Fibroblast of skin of abdomen (primary cell): ENCODE measurements at regions not wholly inside any gene's neighbourhood (a gene's known extent, or its start where the extent isn't known, plus 50 kb on each side); places are given as distances from the start of the nearest gene placed in this dataset.
A peak's percentile ranks its signal among the peaks of the same experiment; 100 is the strongest.
"Not testable (repeated sequence)": the region's sequence is repeated elsewhere in the genome, so short reads cannot be mapped to it uniquely, and the experiment has no call there.

Experiments used
- DNase-seq: peaks from one replicate; pipeline ENCODE4 v3.0.0-alpha.2; 2013

DNA sequence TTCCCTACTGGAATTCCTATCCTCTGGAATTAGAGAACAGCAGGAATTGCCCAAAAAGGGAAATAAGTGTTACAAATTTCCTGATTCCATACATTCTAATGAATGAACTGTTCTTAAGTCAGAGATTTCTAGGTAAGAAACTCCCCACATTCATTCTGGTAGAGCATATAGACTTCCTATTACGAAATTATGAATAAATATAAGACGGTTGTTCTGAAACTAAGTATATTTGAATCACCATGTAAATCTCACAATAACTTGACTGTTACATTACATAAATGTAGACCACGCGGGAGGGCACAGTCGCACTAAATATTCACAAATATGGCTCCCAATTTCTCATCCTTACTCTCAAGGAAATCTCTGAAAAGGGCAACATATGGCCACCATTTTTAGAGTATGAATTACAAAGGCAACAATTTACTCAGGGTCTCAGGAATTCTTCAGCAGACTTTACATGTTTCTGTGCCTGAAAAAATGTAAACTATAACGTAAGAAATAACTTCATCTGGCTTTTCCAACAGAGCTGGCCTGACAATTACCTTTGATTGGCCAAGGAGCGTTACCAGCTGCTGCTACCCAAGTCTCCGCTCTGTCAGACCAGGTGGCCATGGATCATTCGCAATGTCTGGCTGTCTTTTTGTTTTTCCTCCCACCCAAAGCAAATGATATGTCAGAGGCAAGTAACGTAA lies 115.8 kb downstream of the MPP7 start:
- DNase-seq: no peak

DNA sequence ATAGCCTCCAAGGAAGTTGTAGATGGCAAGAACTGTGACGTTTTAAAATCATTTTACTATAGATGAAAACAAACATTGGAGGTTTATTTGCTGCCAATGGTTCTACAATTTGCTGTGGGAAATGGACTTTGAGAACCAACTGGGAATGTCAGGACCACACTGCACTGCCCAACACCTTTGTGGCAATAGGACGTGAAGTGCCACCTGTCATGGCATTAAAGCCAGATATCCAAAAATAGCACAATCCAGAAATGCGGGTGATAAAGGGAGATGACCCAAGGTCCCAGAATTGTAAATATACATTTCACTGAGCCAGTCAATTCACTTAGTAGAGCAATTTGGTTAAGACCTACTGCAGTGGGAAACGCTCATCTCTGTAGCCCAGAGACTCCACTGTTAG lies 116.4 kb downstream of the MPP7 start:
- no peak for DNase-seq

DNA sequence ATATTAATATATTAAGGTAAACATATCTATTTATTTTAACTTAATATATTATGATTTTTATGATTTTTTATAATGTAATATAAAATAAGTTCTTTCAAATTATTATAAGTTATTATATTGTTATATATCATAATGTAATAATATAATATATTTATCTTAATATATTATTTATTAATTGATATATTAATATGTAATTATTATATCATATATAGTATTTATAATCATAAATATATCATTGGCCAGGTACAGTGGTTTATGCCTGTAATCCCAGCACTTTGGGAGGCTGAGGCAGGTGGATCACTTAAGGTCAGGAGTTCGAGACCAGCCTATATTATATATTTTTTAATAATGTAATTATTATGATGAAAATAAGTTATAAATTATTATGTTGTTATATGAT lies 118.1 kb downstream of the MPP7 start:
- DNase-seq: no peak

DNA sequence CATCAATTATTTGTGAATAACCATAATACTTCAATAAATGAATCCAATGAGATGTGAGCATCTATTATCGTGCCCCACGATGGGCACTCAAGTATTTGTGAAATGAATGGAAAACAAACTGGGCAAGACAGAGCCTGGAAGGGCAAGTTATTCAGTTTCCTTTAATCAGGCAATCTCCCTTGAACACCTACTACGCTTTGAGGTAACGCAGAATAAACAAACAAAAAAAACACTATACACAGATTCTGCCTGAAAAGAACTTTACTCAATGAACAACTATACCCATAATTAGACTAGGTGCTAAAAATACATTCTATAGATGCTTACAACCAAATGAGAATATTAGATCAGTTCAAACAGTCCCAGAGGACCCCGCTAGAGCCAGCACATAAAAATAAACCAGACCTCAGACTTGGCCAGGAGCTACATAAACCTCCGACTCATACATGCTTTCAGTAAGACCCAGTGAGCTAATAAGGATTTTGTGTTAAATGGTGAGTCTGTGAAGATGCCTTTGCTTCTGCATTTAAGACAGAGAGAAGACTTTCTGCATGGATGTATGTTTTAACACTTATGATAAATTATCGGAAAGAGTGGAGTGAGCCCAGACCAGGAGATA lies 121.3 kb downstream of the MPP7 start:
- DNase-seq: peak; percentile 73

DNA sequence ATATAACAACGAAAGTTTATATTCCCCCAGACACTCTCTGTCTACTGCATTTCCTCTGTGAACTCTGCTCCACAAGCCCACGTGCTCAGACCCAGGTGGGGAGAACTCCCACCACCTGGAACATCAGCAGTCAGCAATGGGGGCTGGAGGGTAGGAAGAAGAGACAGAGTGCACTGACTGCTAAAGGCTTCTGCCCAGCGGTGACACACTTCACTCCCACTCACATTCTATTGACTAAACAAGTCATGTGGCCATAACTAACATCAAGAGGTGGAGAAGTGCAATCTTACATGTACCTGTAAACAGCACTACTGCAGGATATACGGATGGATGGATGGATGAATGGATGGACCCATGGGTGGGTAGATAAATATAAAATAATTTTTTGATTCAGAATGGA lies 122.2 kb downstream of the MPP7 start:
- DNase-seq: no peak

DNA sequence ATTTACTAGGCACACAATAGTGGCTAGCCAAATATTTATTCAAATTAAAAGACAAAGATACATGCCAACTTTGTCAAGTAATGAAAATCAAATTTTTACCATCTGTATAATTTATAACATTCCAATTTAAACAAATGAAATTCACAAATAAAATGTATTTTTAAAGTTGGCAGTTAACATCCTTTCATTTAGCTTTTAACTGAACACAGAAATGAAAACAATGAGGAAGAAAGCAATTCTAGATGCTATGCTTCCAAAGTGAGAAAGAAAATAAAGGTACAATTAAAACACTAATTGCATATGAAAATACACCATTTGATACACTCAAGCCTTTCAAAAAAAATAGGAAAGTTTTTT lies 123.1 kb downstream of the MPP7 start:
- DNase-seq: no peak

DNA sequence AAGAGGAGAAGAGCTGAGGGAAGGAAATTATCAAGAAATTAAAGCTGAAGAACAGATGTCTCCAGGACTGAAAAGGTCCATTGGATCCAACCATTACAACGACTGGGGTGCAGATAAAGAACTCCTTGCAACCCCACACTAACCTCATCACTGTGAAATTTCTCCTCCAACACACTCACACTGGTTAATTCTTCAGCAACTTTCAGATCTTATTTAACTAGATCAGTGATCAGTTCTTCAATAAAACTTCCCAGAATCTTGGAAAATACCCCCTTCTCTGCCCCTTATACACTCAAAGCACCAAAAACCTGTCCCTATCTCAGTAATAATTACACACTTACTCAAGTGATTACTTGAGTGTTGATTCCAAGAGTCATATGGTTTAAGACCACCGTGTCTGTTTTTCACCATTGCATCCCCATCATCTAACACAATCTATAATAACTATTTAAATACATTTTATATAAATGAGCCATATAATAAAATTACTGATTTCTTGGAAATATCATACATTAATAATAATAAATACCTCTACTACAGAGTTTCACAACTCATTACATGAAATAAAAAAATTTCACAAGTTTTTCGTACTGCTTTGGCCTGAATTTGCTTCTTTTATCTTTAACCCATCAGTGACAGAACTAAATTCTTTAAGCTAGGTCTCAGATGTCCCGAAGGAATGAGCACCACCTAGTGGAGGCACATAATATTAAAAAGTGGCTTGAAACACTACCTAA lies 123.7 kb downstream of the MPP7 start:
- DNase-seq: peak; percentile 66

DNA sequence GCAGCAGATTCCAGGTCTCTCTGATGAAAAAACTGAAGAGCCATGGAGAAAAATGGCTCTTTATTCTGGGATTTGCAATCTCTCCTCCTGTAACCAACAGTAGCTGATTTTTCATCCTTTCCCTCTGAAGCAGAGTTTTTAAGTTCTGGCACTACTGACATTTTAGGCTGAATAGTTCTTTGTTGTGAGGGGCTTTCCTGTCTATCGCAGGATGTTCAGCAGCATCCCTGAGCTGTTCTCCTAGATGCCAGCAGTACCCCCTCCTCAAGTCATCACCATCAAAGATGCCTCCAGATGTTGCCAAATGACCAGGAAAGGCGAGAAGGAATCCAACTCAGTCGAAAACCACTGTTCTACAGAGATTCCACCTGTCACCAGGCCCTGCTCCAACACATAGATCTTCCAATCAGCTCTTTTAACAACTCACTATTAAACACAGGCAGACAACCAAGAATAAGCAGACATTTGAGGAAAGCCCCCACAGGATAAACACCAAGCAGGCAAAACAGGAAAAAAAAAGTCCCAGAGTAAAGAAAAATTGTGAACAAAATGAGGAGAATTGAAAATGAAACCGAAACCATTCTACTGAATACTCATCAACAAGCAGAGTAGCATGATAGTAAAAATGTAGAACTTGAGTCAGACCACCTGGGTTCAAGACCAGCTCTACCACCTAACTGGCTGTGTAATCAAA lies 124.8 kb downstream of the MPP7 start:
- DNase-seq: no peak

DNA sequence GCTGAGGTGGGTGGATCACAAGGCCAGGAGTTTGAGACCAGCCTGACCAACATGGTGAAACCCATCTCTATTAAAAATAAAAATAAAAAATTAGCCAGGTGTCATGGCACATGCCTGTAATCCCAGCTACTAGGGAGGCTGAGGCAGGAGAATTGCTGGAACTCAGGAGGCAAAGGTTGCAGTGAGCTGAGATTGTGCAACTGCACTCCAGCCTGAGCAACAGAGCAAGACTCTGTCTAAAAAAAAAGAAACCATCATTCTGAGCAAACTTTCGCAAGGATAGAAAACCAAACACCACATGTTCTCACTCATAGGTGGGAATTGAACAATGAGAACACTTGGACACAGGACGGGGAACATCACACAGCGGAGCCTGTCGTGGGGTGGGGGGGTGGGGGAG lies 126.4 kb downstream of the MPP7 start:
- not testable (repeated sequence) for DNase-seq

DNA sequence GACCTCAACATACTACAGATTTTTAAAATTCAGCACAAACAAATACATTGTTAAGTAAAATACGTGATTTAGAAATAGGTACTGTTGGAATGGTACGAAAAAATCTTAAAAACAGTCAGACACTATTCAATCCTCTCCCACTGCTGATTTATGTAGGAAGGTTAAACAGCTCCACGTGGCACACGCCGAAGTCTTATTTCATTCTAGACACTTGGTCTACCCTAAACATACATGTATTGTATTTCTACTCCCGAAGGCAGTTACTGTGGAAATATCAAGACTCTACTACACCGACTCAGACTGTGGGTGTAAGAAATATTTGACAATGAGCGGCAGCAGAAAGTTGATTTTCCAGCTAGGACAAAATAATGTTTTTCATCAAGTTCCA lies 130.6 kb downstream of the MPP7 start:
- DNase-seq: no peak

DNA sequence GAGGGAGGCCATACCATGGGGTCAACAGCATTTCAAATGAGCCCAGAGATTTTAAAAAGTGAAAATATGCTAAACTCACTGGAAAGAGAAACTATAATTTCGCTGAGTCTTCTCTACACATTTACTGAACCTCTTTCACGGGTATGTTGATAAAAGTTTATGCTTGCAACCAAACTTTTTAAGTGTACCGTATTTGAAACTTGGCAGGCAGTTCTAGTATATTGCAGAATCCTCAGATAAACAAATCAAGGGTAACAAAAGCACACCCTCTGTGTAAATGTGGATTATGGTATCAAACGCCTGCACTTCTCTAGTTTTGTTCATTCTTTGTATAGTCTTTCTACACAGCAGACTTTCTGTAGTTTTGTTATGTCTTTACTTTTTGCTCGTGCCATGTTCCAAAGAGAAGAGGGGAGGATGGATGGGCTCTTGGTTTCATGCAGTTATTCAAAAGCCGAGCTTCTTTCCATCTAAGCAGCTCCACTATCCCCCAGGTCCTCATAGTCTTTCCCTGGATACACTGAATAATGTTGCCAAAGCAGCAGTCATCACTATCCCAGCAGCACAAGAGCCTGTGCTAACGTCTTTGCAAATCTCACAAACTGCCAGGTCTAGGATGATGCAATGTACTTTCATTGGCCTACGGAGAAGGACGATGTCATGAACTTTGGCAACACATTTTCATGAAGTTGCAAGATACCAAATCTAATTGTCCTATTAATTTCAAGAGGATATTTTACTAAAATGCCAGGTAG lies 131.2 kb downstream of the MPP7 start:
- DNase-seq: peak; percentile 17

DNA sequence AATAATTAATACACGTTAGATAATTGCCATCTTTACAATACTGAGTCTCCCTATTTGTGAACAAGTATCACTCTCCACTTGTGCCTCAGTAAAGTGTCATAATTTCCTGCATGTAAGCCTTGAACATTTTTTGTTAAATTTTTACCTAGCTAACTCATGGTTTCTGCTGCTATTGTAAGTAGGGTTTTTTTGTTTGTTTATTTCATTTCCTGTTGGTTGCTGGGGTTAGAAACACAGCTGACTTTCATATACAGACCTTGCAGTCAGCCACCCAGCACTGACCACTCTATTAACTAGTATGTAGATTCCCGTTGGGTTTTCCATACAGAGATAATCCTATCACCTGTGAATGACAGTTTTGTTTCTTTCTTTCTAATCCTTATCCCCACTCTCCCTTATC lies 133.3 kb downstream of the MPP7 start:
- DNase-seq: no peak

DNA sequence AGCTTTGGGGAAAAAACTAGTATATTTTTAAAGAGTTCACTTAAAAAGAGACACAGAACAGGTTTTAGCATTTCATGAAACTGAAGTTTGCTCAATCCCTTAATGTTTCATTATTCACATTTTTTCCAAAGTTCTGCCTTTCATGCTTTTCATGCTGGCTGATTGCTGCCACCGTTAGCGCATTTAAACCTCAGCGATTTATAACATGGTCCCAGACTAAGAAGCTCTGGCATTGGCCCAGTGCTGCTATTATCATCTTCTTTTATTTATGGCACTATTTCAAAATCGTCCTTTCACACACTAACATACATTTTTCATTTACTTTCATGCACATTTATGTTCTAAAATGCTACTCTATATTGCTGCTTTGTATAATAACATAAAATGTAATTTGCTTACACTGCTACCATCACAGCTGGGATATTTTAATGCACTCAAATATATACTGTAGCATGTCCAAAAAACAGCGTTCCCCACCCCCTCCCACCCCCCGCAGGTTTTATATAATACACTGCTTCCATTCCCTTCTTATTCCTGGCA lies 141.9 kb downstream of the MPP7 start:
- DNase-seq: no peak

DNA sequence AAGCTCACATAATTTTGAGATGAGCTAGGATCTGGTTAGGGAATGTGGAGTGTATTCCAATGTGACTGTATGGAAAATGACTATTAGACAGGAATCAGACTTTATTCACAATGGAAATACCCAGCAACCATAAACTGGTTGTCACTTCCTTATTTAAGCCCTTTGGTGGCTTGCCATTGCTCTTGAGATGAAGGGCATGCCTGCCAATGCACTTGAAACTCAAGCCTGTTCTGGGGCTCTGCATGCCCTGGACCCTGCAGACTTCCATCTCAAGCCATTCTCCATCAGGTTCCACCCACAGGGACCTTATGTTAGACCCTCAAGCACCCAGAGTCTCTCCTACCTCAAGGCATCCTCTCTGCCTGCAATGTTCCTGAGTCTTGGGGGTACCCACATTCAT lies 145.5 kb downstream of the MPP7 start:
- no peak for DNase-seq

DNA sequence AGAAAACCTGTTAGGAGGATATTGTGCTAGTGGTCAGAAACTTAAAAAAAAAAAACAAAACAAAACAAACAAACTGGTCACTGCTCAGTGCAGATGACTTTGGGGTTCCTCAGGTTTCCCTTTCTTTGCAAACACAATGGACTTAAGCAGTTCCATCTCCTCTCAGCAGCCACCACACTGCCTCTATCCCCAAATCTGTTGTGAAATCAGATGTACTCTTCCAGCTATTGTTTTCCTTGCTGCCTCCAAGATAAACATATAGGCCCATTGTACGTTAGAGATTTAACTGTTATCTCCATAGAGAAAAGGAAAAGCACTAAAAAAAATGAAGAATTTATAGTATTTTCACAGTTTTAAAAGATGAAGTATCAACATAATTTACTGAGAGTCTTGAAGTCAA lies 147.1 kb downstream of the MPP7 start:
- no peak for DNase-seq

DNA sequence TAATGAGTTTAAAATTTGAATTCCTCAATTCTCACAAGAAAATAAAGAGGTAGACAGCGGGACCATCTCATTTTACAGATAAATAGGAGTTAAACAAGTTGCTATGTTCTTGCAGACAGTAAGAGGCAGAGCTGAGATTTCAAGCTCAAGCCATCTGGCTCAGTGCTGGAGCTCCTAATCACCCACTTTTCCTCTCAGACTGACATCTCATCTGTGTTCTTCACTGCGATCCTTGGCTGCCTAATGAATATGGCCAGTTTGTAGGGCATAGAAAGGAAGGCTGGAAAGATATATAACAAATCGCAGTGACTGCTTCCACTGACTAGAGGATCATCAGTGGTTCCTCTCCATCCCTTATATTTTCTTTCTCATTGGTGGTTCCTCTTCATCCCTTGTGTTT lies 151.2 kb downstream of the MPP7 start:
- no peak for DNase-seq

DNA sequence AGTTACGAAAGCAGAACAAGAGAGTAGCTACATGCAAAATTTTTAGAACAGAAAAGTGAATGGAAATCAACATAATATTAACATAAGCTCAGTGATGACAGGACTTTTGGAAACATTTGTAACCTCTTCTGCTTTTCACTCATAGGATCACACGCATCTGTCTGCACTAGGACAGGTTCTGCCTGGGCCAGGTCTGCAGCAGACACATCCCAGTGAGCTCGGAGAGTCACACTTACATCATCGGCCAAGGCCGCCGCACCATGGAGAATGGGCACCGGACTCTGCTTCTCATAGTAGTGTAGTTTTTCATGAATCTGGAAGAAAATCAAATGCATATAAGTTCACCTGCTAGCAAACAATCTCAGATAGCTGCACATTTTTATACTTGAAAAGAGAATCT lies 150.9 kb upstream of the ODAD2 start:
- no peak for DNase-seq

DNA sequence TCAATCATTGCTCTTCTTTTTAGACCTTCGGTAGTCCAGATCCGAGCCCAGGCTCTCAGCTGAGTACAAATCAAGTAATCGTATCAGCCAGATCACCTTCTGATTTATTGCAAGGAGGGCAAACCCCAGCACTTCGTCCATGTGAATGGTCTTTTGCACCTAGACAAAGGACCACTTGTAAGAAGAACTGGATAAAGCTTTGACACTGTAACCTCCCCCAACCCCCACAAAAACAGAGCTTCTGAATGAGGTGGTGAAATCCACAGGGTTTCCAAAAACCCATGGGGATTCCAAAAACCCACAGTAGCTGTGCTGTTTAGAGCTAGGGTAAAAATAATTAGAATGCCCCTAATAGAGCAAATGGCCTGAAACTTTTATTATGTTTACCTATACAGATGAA lies 148.8 kb upstream of the ODAD2 start:
- DNase-seq: no peak

DNA sequence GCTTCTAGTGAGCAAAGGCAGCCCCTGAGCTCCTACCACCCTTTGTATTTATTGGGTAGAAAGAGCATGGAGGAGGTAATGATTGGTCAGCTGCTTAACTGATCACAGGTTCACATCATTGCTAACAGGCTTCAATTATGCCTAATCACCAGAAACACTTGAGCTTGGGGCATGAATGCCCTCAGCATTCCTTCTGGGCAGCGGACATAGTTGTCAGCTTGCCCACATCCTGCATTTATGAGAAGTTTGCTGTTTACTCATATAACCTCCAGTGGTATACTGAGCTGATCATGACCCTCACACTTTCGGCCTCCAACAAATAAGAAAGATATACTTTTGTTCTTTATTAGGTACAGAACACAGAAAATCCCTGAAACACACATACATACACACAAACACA lies 140.3 kb upstream of the ODAD2 start:
- no peak for DNase-seq

DNA sequence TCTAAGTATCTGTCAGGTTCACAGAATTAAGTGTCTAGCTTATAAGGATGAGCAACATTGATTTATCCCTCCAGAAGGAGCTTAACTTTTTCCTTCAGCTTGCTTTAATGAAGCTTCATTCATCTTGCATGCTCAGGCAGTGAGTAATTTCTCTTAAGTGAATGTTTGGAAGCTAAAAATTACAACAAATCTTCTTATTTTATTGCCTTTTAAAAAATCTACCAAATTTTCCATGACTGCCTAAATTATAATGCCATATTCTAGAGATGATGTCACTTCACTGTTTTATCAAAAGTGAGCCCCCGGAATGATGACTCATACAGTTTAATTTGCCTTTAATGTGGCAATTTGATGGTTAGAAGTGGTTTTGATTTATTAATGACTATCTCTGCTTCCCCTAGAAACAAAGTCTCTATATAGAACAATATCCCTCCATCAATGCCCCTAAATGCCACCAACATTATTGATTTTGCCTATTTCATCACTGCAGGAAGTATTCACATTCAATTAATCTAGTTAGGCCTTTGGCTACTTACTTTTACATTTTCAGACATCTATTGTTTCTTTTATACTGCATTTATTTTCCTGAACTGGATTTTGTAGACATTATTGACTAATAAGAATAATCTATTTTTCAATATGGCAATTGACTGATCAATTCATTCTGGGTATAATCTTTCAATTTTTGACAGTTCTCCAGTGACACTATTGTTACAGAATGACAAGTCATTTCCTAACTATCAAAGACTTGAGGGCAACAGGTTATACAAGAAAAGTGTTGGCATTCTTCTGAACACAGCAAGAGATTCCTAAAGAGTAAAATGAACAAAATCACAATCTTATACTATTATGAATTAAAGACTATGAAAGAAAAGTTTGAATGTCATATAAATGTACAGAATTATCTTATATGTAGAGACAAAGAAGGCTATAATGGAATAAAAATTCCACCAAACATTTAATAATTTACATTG lies 139.3 kb upstream of the ODAD2 start:
- DNase-seq: peak; percentile 92

DNA sequence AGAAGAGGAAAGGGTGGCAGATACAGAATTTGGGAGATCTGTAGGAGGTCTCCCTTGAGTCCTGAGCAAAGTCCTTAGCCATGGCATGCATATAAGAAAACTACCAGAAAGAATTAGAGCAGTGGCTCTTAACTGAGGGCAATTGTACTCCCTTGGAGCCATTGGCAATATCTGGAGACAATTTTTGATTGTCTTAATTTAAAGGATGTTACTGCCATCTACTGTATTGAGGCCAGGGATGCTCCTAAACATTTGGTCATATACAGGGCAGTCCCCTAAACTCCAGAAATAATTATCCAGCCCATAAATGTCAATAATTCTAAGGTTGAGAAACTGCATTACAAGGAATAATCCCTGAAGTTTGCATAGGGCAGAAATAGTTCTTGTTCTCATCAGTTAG lies 136.4 kb upstream of the ODAD2 start:
- peak; percentile 35 for DNase-seq
